ENCODE measurements at regions not wholly inside any gene's neighbourhood (a gene's known extent, or its start where the extent isn't known, plus 50 kb on each side); places are given as distances from the start of the nearest gene placed in this dataset.

GRCh38 chr5:91712718-91713117 is 329.6 kb upstream of the ARRDC3 start:
- no peak for DNase-seq (ENCODE audit: low read depth)

- no peak for DNase-seq (ENCODE audit: low read depth)
Observed at GRCh38 chr5:91707521-91707841, 324.4 kb upstream of the ARRDC3 start.

GRCh38 chr5:91706785-91707520 is 323.8 kb upstream of the ARRDC3 start:
- no peak for DNase-seq (ENCODE audit: low read depth)

GRCh38 chr5:91703128-91703527 is 320.0 kb upstream of the ARRDC3 start:
- no peak for DNase-seq (ENCODE audit: low read depth)

GRCh38 chr5:91699429-91699828 is 316.3 kb upstream of the ARRDC3 start:
- DNase-seq (ENCODE audit: low read depth): no peak

- DNase-seq (ENCODE audit: low read depth): no peak
Observed at GRCh38 chr5:91691592-91691991, 308.5 kb upstream of the ARRDC3 start.

- no peak for DNase-seq (ENCODE audit: low read depth)
Observed at GRCh38 chr5:91690921-91691320, 307.8 kb upstream of the ARRDC3 start.

GRCh38 chr5:91687430-91687829 is 304.3 kb upstream of the ARRDC3 start:
- DNase-seq (ENCODE audit: low read depth): no peak

GRCh38 chr5:91684625-91685024 is 301.5 kb upstream of the ARRDC3 start:
- DNase-seq (ENCODE audit: low read depth): no peak

GRCh38 chr5:91670563-91670962 is 287.4 kb upstream of the ARRDC3 start:
- no peak for DNase-seq (ENCODE audit: low read depth)

- DNase-seq (ENCODE audit: low read depth): no peak
Observed at GRCh38 chr5:91670122-91670521, 287.0 kb upstream of the ARRDC3 start.

- DNase-seq (ENCODE audit: low read depth): no peak
Observed at GRCh38 chr5:91668261-91668660, 285.1 kb upstream of the ARRDC3 start.

- DNase-seq (ENCODE audit: low read depth): no peak
Observed at GRCh38 chr5:91652678-91653077, 269.6 kb upstream of the ARRDC3 start.

- no peak for DNase-seq (ENCODE audit: low read depth)
Observed at GRCh38 chr5:91651704-91652103, 268.6 kb upstream of the ARRDC3 start.

- no peak for DNase-seq (ENCODE audit: low read depth)
Observed at GRCh38 chr5:91645347-91645746, 262.2 kb upstream of the ARRDC3 start.

- DNase-seq (ENCODE audit: low read depth): peak; percentile 9
Observed at GRCh38 chr5:91643797-91644196, 260.7 kb upstream of the ARRDC3 start.

GRCh38 chr5:91642581-91642980 is 259.5 kb upstream of the ARRDC3 start:
- DNase-seq (ENCODE audit: low read depth): no peak

- DNase-seq (ENCODE audit: low read depth): peak; percentile 36
Observed at GRCh38 chr5:91641730-91642350, 258.7 kb upstream of the ARRDC3 start.

- DNase-seq (ENCODE audit: low read depth): no peak
Observed at GRCh38 chr5:91639744-91640143, 256.6 kb upstream of the ARRDC3 start.

- no peak for DNase-seq (ENCODE audit: low read depth)
Observed at GRCh38 chr5:91638010-91638409, 254.9 kb upstream of the ARRDC3 start.

GRCh38 chr5:91635950-91636734 is 253.0 kb upstream of the ARRDC3 start:
- DNase-seq (ENCODE audit: low read depth): no peak

- no peak for DNase-seq (ENCODE audit: low read depth)
Observed at GRCh38 chr5:91632871-91633270, 249.8 kb upstream of the ARRDC3 start.

GRCh38 chr5:91611746-91612145 is 228.6 kb upstream of the ARRDC3 start:
- DNase-seq (ENCODE audit: low read depth): no peak

All from fibroblast of the conjunctiva (primary cell).